ENCODE measurements at regions not wholly inside any gene's neighbourhood (a gene's known extent, or its start where the extent isn't known, plus 50 kb on each side); places are given as distances from the start of the nearest gene placed in this dataset.

DNA sequence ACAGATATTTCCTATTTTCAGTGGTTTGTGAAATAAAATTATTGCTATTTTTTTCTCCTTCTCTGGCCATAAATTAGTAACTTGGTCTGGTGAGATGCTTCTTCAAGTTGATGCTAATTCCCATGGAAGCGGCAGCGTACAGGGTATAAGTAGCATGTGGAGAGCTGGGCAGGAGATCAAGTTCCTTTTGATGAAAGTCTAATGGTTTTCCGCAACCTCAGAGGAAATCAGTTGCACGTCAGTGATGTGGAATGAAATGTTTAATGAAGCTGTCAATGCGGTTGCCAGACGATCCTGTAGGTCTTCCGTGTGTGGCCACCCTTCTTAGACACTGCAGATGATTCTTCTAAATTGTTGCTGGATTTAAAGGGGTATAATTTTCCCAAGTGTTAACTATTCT, 236.4 kb upstream of the GRM3 start:
- RAD21 ChIA-PET (ENCODE audit: low non-redundant PET in 1 of 2, low total read pairs in 2 of 2, uncharacterized antibody in 2 of 2, unreplicated experiment in 2 of 2), result no interaction called here

More for the DNA sequence above, 236.4 kb upstream of the GRM3 start:
- no peak for ATAC-seq
- Histone ChIP-seq H3K36me3 (ENCODE audit: control insufficient read depth in 1 of 2, insufficient read depth in 2 of 2, low read length in 2 of 2) (no peaks in the 10 kb centered on the region), H4K20me1 (ENCODE audit: insufficient read depth) (no peaks in the 10 kb centered on the region), H3K27ac (ENCODE audit: low read depth, low read length) (no peak overlapping the region), H3K9me3 (ENCODE audit: control insufficient read depth in 1 of 2, insufficient read depth in 1 of 2, low read depth in 1 of 2, low read length in 2 of 2) (no peaks in the 10 kb centered on the region), H3K4me3 (replicated peaks in 1 of 2; ENCODE audit: low read depth in 1 of 2, low read length in 2 of 2) (no peak overlapping the region), H3K79me2 (ENCODE audit: insufficient read depth, low read length) (no peaks in the 10 kb centered on the region), H3K4me1 (ENCODE audit: control insufficient read depth in 1 of 2, insufficient read depth in 2 of 2, low read length in 2 of 2) (no peaks in the 10 kb centered on the region), H3K4me2 (ENCODE audit: low read length) (no peak overlapping the region), H3K9me2 (ENCODE audit: insufficient read depth) (no peaks in the 10 kb centered on the region), H3K27me3 (ENCODE audit: insufficient read depth, low read length) (no peaks in the 10 kb centered on the region), H3K9ac (ENCODE audit: low read length) (no peak overlapping the region), H2AFZ (ENCODE audit: low read depth, low read length, poor library complexity, severe bottlenecking) (no peak overlapping the region)
- DNase-seq (ENCODE audit: low read depth, low spot score), result no peak
- TF ChIP-seq YY1 (IDR thresholded peaks at IDR 0.05; ENCODE audit: extremely low read depth, insufficient replicate concordance, low read depth, low read length), result no peak
- TF ChIP-seq EZH2phosphoT487 (IDR thresholded peaks at IDR 0.05; ENCODE audit: borderline replicate concordance), result no peak
- TF ChIP-seq FOSL1 (IDR thresholded peaks at IDR 0.05; ENCODE audit: low read depth), result no peak
- no peak for TF ChIP-seq ZFX (IDR thresholded peaks at IDR 0.05)
- TF ChIP-seq ELF1 (IDR thresholded peaks at IDR 0.05; ENCODE audit: borderline replicate concordance, low read depth), result no peak
- TF ChIP-seq SRF (IDR thresholded peaks at IDR 0.05; ENCODE audit: low read depth), result no peak
- TF ChIP-seq, protein P1, sequence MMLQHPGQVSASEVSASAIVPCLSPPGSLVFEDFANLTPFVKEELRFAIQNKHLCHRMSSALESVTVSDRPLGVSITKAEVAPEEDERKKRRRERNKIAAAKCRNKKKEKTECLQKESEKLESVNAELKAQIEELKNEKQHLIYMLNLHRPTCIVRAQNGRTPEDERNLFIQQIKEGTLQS (IDR thresholded peaks at IDR 0.05), result no peak
- TF ChIP-seq, protein P2, sequence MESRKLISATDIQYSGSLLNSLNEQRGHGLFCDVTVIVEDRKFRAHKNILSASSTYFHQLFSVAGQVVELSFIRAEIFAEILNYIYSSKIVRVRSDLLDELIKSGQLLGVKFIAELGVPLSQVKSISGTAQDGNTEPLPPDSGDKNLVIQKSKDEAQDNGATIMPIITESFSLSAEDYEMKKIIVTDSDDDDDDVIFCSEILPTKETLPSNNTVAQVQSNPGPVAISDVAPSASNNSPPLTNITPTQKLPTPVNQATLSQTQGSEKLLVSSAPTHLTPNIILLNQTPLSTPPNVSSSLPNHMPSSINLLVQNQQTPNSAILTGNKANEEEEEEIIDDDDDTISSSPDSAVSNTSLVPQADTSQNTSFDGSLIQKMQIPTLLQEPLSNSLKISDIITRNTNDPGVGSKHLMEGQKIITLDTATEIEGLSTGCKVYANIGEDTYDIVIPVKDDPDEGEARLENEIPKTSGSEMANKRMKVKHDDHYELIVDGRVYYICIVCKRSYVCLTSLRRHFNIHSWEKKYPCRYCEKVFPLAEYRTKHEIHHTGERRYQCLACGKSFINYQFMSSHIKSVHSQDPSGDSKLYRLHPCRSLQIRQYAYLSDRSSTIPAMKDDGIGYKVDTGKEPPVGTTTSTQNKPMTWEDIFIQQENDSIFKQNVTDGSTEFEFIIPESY (IDR thresholded peaks at IDR 0.05; ENCODE audit: extremely low read depth, insufficient replicate concordance, low read length), result no peak
- no peak for TF ChIP-seq POLR2AphosphoS5 (IDR thresholded peaks at IDR 0.05; ENCODE audit: low read depth, low read length)
- TF ChIP-seq, protein P3, sequence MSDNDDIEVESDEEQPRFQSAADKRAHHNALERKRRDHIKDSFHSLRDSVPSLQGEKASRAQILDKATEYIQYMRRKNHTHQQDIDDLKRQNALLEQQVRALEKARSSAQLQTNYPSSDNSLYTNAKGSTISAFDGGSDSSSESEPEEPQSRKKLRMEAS (IDR thresholded peaks at IDR 0.05), result no peak
- TF ChIP-seq JUND (IDR thresholded peaks at IDR 0.05), result no peak
- CTCF ChIA-PET, result no interaction called here
- no TSS peak for BruUV-seq (replicated peaks)
- intact Hi-C loops (cut with micrococcal nuclease), result no loop called here
- POLR2A ChIA-PET, result interaction anchor here (1.1 kb wide), 1 partner anchor 19 kb away, joined by 3 read pairs; no protein-coding TSS in a partner anchor
